SK-N-SH (cell line): ENCODE measurements at regions not wholly inside any gene's neighbourhood (a gene's known extent, or its start where the extent isn't known, plus 50 kb on each side); places are given as distances from the start of the nearest gene placed in this dataset.

ENCODE experiments used
- ELF1 ChIP-seq: IDR thresholded peaks from 2 replicates; pipeline ENCODE4 v1.4.0; 2012
- EP300 ChIP-seq, 2 experiments: IDR thresholded peaks; 2 replicates each; pipeline versions ENCODE4 v1.4.0 to v1.6.1; 2012; ENCODE audit warnings: borderline replicate concordance in 1 of 2, low read depth in 1 of 2, low read length in 1 of 2
- FOSL2 ChIP-seq: IDR thresholded peaks from 2 replicates; pipeline ENCODE4 v1.4.0; 2012; ENCODE audit warnings: low read depth, mild to moderate bottlenecking, moderate library complexity, borderline replicate concordance
- GATA2 ChIP-seq: sonication (generic); formaldehyde crosslinking; IDR thresholded peaks from 2 replicates; pipeline ENCODE4 v1.5.0; 2020; ENCODE audit warnings: mild to moderate bottlenecking, missing genetic modification reagents
- JUND ChIP-seq: IDR thresholded peaks from 2 replicates; pipeline ENCODE4 v1.4.0; 2012
- NRF1 ChIP-seq: IDR thresholded peaks from 2 replicates; pipeline ENCODE4 v1.6.1; 2012; ENCODE audit warnings: low read depth, mild to moderate bottlenecking, low read length
- PBX3 ChIP-seq: IDR thresholded peaks from 2 replicates; pipeline ENCODE4; 2012
- POLR2AphosphoS5 ChIP-seq: IDR thresholded peaks from 2 replicates; pipeline ENCODE4 v1.6.1; 2012; ENCODE audit warnings: low read depth, low read length
- RAD21 ChIP-seq: IDR thresholded peaks from 2 replicates; pipeline ENCODE4 v1.6.1; 2012; ENCODE audit warnings: mild to moderate bottlenecking, low read length
- REST ChIP-seq: IDR thresholded peaks from 2 replicates; pipeline ENCODE4 v1.6.1; 2012; ENCODE audit warnings: mild to moderate bottlenecking, low read depth, low read length, moderate library complexity
- RFX5 ChIP-seq: IDR thresholded peaks from 2 replicates; pipeline ENCODE4 v1.6.1; 2012; ENCODE audit warnings: mild to moderate bottlenecking, improper control_type of control experiment, low read length
- RXRA ChIP-seq: IDR thresholded peaks from 2 replicates; pipeline ENCODE4 v1.4.0; 2012; ENCODE audit warnings: low read depth, mild to moderate bottlenecking, borderline replicate concordance
- SMC3 ChIP-seq: IDR thresholded peaks from 2 replicates; pipeline ENCODE4 v1.6.1; 2012; ENCODE audit warnings: low read depth, low read length, improper control_type of control experiment
- TAF1 ChIP-seq: IDR thresholded peaks from 2 replicates; pipeline ENCODE4 v1.6.1; 2012; ENCODE audit warnings: low read depth, mild to moderate bottlenecking, low read length, moderate library complexity, borderline replicate concordance
- USF1 ChIP-seq: IDR thresholded peaks from 2 replicates; pipeline ENCODE4 v1.4.0; 2012; ENCODE audit warnings: low read depth, borderline replicate concordance
- USF2 ChIP-seq: fragments of 150-350 bp; IDR thresholded peaks from 2 replicates; pipeline ENCODE4 v1.6.1; 2017; ENCODE audit warnings: antibody characterized with exemption, low read length, low read depth, borderline replicate concordance
- YY1 ChIP-seq: IDR thresholded peaks from 2 replicates; pipeline ENCODE4 v1.4.0; 2012; ENCODE audit warnings: low read depth, mild to moderate bottlenecking
- TF ChIP-seq, protein P1 (sequence below): fragments of 200-600 bp; sonication (generic); IDR thresholded peaks from 2 replicates; pipeline ENCODE4 v1.6.1; 2017; ENCODE audit warnings: antibody characterized with exemption, mild to moderate bottlenecking, moderate library complexity
- TF ChIP-seq, protein P2 (sequence below): IDR thresholded peaks from 2 replicates; pipeline ENCODE4 v1.4.0; 2012; ENCODE audit warnings: low read depth

GRCh38 chr7:13778967-13779366 is 210.5 kb downstream of the ETV1 start (continued):
- TF ChIP-seq REST (no peak), POLR2AphosphoS5 (no peak), PBX3 (peak; percentile 53; the same call in 1 of the 2 replicates), GATA2 (CRISPR knock-in tag) (no peak), TAF1 (no peak), RXRA (no peak), USF1 (no peak), YY1 (no peak), RAD21 (no peak), RFX5 (no peak), SMC3 (no peak), FOSL2 (peak; percentile 93), ELF1 (0 out of 2 replicates have a peak, but pooled peaks have one; percentile 32), USF2 (no peak), EP300 (IDR thresholded peaks at IDR 0.05; ENCODE audit: borderline replicate concordance in 1 of 2, low read depth in 1 of 2, low read length in 1 of 2) (peak in 1 of 2 experiments; percentile 54; a peak in 1 of 4 replicates), JUND (peak; percentile 71), NRF1 (no peak)
- TF ChIP-seq, protein P1, sequence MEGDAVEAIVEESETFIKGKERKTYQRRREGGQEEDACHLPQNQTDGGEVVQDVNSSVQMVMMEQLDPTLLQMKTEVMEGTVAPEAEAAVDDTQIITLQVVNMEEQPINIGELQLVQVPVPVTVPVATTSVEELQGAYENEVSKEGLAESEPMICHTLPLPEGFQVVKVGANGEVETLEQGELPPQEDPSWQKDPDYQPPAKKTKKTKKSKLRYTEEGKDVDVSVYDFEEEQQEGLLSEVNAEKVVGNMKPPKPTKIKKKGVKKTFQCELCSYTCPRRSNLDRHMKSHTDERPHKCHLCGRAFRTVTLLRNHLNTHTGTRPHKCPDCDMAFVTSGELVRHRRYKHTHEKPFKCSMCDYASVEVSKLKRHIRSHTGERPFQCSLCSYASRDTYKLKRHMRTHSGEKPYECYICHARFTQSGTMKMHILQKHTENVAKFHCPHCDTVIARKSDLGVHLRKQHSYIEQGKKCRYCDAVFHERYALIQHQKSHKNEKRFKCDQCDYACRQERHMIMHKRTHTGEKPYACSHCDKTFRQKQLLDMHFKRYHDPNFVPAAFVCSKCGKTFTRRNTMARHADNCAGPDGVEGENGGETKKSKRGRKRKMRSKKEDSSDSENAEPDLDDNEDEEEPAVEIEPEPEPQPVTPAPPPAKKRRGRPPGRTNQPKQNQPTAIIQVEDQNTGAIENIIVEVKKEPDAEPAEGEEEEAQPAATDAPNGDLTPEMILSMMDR, result no peak
- TF ChIP-seq, protein P2, sequence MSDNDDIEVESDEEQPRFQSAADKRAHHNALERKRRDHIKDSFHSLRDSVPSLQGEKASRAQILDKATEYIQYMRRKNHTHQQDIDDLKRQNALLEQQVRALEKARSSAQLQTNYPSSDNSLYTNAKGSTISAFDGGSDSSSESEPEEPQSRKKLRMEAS, result peak; percentile 40; the same call in 1 of the 2 replicates
